NT2/D1 (cell line): ENCODE measurements at regions not wholly inside any gene's neighbourhood (a gene's known extent, or its start where the extent isn't known, plus 50 kb on each side); places are given as distances from the start of the nearest gene placed in this dataset.

Source experiments
- SUZ12 ChIP-seq: IDR thresholded peaks from 2 replicates; pipeline ENCODE4 v1.6.1; 2011; ENCODE audit not compliant: insufficient read length, insufficient read depth; ENCODE audit errors: extremely low read depth
- YY1 ChIP-seq: IDR thresholded peaks from 2 replicates; pipeline ENCODE4 v1.6.1; 2011; ENCODE audit not compliant: insufficient read length, insufficient read depth
- ZNF274 ChIP-seq: IDR thresholded peaks from 2 replicates; pipeline ENCODE4 v1.6.1; 2011; ENCODE audit warnings: mild to moderate bottlenecking, low read depth, low read length

DNA sequence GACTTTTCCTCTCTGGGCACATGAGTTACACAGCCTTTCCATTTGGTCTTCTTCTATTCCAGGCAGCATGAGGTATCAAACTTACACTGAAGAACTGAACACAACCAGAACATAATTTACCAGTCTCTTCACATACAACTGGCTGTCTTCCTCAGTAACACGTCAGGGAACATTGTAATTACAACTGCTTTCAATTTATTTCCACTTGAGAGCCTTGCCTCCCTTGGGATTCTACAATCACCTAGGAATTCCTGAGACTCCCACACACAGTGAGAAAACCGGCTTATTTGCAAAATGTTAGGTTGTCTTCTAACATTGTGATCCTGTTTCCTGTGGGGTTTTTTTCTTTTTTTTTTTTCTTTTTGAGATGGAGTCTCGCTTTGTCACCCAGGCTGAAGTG, 149.9 kb downstream of the TMX3 start:
- TF ChIP-seq SUZ12 (no peak), ZNF274 (no peak), YY1 (no peak)
